ENCODE measurements at regions not wholly inside any gene's neighbourhood (a gene's known extent, or its start where the extent isn't known, plus 50 kb on each side); places are given as distances from the start of the nearest gene placed in this dataset.
"Not testable (repeated sequence)": the region's sequence is repeated elsewhere in the genome, so short reads cannot be mapped to it uniquely, and the experiment has no call there.

GRCh38 chr2:58586178-58586577 is 345.1 kb upstream of the FANCL start:
- TF ChIP-seq ARNTL (CRISPR knock-in tag; IDR thresholded peaks at IDR 0.05; ENCODE audit: borderline replicate concordance, low read depth); PATZ1 (CRISPR knock-in tag; IDR thresholded peaks at IDR 0.05; ENCODE audit: borderline replicate concordance); SNAI2 (CRISPR knock-in tag; IDR thresholded peaks at IDR 0.05); ZNF565 (CRISPR knock-in tag; conservative IDR thresholded peaks at IDR 0.05; ENCODE audit: low read depth); GLIS3 (CRISPR knock-in tag; IDR thresholded peaks at IDR 0.05); RARB (CRISPR knock-in tag; IDR thresholded peaks at IDR 0.05); ESRRG (CRISPR knock-in tag; IDR thresholded peaks at IDR 0.05); CSDC2 (CRISPR knock-in tag; IDR thresholded peaks at IDR 0.05); BACH2 (CRISPR knock-in tag; IDR thresholded peaks at IDR 0.05; ENCODE audit: borderline replicate concordance); ZC3H10 (CRISPR knock-in tag; IDR thresholded peaks at IDR 0.05); TOX (CRISPR knock-in tag; IDR thresholded peaks at IDR 0.05; ENCODE audit: borderline replicate concordance): not testable (repeated sequence)
- TF ChIP-seq, protein P1, sequence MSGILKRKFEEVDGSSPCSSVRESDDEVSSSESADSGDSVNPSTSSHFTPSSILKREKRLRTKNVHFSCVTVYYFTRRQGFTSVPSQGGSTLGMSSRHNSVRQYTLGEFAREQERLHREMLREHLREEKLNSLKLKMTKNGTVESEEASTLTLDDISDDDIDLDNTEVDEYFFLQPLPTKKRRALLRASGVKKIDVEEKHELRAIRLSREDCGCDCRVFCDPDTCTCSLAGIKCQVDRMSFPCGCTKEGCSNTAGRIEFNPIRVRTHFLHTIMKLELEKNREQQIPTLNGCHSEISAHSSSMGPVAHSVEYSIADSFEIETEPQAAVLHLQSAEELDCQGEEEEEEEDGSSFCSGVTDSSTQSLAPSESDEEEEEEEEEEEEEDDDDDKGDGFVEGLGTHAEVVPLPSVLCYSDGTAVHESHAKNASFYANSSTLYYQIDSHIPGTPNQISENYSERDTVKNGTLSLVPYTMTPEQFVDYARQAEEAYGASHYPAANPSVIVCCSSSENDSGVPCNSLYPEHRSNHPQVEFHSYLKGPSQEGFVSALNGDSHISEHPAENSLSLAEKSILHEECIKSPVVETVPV (CRISPR knock-in tag; IDR thresholded peaks at IDR 0.05), result not testable (repeated sequence)
- TF ChIP-seq, protein P2, sequence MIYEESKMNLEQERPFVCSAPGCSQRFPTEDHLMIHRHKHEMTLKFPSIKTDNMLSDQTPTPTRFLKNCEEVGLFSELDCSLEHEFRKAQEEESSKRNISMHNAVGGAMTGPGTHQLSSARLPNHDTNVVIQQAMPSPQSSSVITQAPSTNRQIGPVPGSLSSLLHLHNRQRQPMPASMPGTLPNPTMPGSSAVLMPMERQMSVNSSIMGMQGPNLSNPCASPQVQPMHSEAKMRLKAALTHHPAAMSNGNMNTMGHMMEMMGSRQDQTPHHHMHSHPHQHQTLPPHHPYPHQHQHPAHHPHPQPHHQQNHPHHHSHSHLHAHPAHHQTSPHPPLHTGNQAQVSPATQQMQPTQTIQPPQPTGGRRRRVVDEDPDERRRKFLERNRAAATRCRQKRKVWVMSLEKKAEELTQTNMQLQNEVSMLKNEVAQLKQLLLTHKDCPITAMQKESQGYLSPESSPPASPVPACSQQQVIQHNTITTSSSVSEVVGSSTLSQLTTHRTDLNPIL (CRISPR knock-in tag; IDR thresholded peaks at IDR 0.05; ENCODE audit: low read depth), result not testable (repeated sequence)
